ENCODE measurements at regions not wholly inside any gene's neighbourhood (a gene's known extent, or its start where the extent isn't known, plus 50 kb on each side); places are given as distances from the start of the nearest gene placed in this dataset.

- Mint-ChIP-seq H3K27me3 (no peaks in the 10 kb centered on the region), H3K9me3 (peaks cover 13% of the 10 kb centered on the region), H3K36me3 (no peaks in the 10 kb centered on the region), H3K4me3 (no peak overlapping the region), H3K4me1 (ENCODE audit: unreplicated experiment) (no peaks in the 10 kb centered on the region), H3K27ac (no peak overlapping the region)
- TF ChIP-seq CTCF (conservative IDR thresholded peaks at IDR 0.05), result no peak
- no peak for DNase-seq (ENCODE audit: extremely low spot score, unreplicated experiment)
These were observed 247.8 kb downstream of the SH2D1A start for GRCh38 chrX:124594017-124594651.

DNA sequence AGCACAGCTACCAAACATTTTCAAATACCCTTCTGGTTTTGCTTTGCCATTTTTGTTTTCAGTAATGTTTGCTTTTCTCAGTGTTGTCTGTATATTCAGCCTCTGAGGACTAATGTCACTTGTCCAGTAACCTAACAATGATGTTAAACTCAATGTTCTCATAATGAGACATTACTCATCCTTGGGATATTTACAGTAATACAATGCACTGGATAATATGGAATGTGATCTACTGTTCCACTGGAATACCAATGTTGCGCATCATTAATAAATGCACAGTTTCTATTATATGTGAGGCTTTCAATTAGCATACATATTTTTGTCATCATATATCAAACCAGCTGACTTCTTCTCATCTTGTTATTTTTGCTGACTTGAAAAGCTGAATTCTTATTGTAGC, 259.1 kb downstream of the SH2D1A start:
- H3K36me3 Mint-ChIP-seq, result no peaks in the 10 kb centered on the region
- H3K27ac Mint-ChIP-seq, result no peak overlapping the region
- no peaks in the 10 kb centered on the region for H3K4me1 Mint-ChIP-seq (ENCODE audit: unreplicated experiment)
- no peaks in the 10 kb centered on the region for H3K27me3 Mint-ChIP-seq
- no peak overlapping the region for H3K4me3 Mint-ChIP-seq
- TF ChIP-seq CTCF (conservative IDR thresholded peaks at IDR 0.05), result no peak
- no peaks in the 10 kb centered on the region for H3K9me3 Mint-ChIP-seq
- no peak for DNase-seq (ENCODE audit: extremely low spot score, unreplicated experiment)

DNA sequence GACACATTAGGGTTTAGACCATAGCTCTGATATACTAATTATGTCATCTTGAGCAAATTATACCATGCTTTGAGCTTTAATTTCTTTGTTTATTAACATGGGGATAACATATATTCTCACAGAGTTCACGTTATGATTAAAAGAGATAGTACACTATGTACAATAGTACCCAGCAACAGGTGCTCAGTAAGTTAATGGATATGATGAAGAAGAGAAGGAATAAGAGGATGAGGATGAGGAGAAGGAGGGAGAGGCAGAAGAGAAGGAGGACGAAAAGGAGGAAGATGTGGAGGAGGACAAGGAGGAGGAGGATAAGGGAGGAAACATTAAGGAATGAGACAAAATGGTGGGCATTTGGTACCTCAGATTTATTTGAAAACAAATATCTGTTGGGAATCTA, 260.4 kb downstream of the SH2D1A start:
- H3K4me3 Mint-ChIP-seq, result no peak overlapping the region
- DNase-seq (ENCODE audit: extremely low spot score, unreplicated experiment), result no peak
- no peaks in the 10 kb centered on the region for H3K36me3 Mint-ChIP-seq
- no peaks in the 10 kb centered on the region for H3K9me3 Mint-ChIP-seq
- no peak overlapping the region for H3K27ac Mint-ChIP-seq
- TF ChIP-seq CTCF (conservative IDR thresholded peaks at IDR 0.05), result no peak
- no peaks in the 10 kb centered on the region for H3K27me3 Mint-ChIP-seq
- H3K4me1 Mint-ChIP-seq (ENCODE audit: unreplicated experiment), result no peaks in the 10 kb centered on the region

DNA sequence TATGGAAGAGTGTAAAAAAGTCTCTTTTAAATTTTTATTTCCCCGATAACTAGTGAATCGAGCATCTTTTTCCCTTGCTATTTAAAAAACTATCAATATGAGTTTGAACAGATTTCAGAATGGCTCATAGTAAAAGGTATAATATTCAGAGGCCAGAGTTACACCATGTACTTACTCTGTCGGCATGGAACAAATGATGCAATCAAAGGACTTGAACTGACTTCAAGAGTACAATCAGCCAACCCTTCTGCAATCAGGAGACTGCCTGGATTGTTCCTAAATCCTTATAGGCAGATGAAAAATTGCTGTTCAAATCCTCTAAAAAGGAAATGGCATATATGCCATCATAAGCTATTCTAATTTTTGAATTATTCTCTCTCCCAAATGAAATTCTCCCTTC, 273.3 kb downstream of the SH2D1A start:
- no peak overlapping the region for H3K27ac Mint-ChIP-seq
- no peaks in the 10 kb centered on the region for H3K9me3 Mint-ChIP-seq
- H3K27me3 Mint-ChIP-seq, result no peaks in the 10 kb centered on the region
- H3K4me1 Mint-ChIP-seq (ENCODE audit: unreplicated experiment), result peaks cover 4% of the 10 kb centered on the region
- no peak for DNase-seq (ENCODE audit: extremely low spot score, unreplicated experiment)
- no peak for TF ChIP-seq CTCF (conservative IDR thresholded peaks at IDR 0.05)
- no peak overlapping the region for H3K4me3 Mint-ChIP-seq
- no peaks in the 10 kb centered on the region for H3K36me3 Mint-ChIP-seq

- no peak overlapping the region for H3K4me3 Mint-ChIP-seq
- no peak overlapping the region for H3K27ac Mint-ChIP-seq
- peaks cover 7% of the 10 kb centered on the region for H3K4me1 Mint-ChIP-seq (ENCODE audit: unreplicated experiment)
- TF ChIP-seq CTCF (conservative IDR thresholded peaks at IDR 0.05), result no peak
- no peaks in the 10 kb centered on the region for H3K9me3 Mint-ChIP-seq
- no peaks in the 10 kb centered on the region for H3K36me3 Mint-ChIP-seq
- peaks cover 6% of the 10 kb centered on the region for H3K27me3 Mint-ChIP-seq
- no peak for DNase-seq (ENCODE audit: extremely low spot score, unreplicated experiment)
These were observed 288.0 kb downstream of the SH2D1A start for GRCh38 chrX:124634363-124634762.
